SK-N-SH (cell line): ENCODE measurements at regions not wholly inside any gene's neighbourhood (a gene's known extent, or its start where the extent isn't known, plus 50 kb on each side); places are given as distances from the start of the nearest gene placed in this dataset.

ENCODE experiments used
- CTCF ChIA-PET: fragments of 300-600, 350-600 bp; formaldehyde crosslinking; extraction: SDS; loops from one replicate; lab custom pipeline; 2021; lab: Yijun Ruan, JAX
- POLR2A ChIA-PET: fragments of 350-600 bp; sonication (Branson Sonifier 250); formaldehyde crosslinking; extraction: SDS; loops from one replicate; lab custom pipeline; 2020; ENCODE audit warnings: antibody characterized with exemption, inconsistent platforms; lab: Yijun Ruan, JAX
- DNase-seq: peaks from one replicate; pipeline ENCODE4 v3.0.0; 2012
- H2AFZ ChIP-seq: fragments of 200-600 bp; sonication (generic); 2 replicates; pipeline ENCODE4 v1.8.1; 2016; ENCODE audit warnings: antibody characterized with exemption, mild to moderate bottlenecking, low read depth
- H3F3A ChIP-seq: fragments of 200-600 bp; sonication (generic); replicated peaks from 2 replicates; pipeline ENCODE3; 2016; ENCODE audit warnings: antibody characterized with exemption, mild to moderate bottlenecking; ENCODE audit not compliant: insufficient read depth
- H3K27ac ChIP-seq, 2 experiments: fragments of 200-500 bp in 1 of 2; fragments of 200-600 bp in 1 of 2; sonication (Bioruptor generic) in 1 of 2; sonication (generic), shearing (Covaris generic) in 1 of 2; 2 replicates each; pipeline versions ENCODE4 v1.5.1 to v1.6.1; 2014 to 2016; ENCODE audit warnings: low read depth in 2 of 2, inconsistent platforms in 1 of 2, low read length in 1 of 2, mild to moderate bottlenecking in 1 of 2, mixed read lengths in 1 of 2
- H3K27me3 ChIP-seq: fragments of 200-600 bp; sonication (generic), shearing (Covaris generic); 2 replicates; pipeline ENCODE4 v1.6.1; 2016; ENCODE audit warnings: mixed run types; ENCODE audit not compliant: insufficient read depth
- H3K36me3 ChIP-seq, 2 experiments: fragments of 200-500 bp in 1 of 2; fragments of 200-600 bp in 1 of 2; sonication (Bioruptor generic) in 1 of 2; sonication (generic) in 1 of 2; replicated peaks in 1 of 2; 2 replicates each; pipeline versions ENCODE3 to v1.5.1; 2014 to 2016; ENCODE audit warnings: low read length in 1 of 2, mild to moderate bottlenecking in 1 of 2; ENCODE audit not compliant: insufficient read depth in 2 of 2, control insufficient read depth in 1 of 2
- H3K4me1 ChIP-seq, 2 experiments: fragments of 200-500 bp in 1 of 2; fragments of 200-600 bp in 1 of 2; sonication (Bioruptor generic) in 1 of 2; sonication (generic), shearing (Covaris generic) in 1 of 2; 2 replicates each; pipeline versions ENCODE4 v1.5.1 to v1.6.1; 2014 to 2016; ENCODE audit warnings: low read depth in 1 of 2, low read length in 1 of 2, mixed run types in 1 of 2; ENCODE audit not compliant: insufficient read depth in 2 of 2, control insufficient read depth in 1 of 2
- H3K4me2 ChIP-seq: fragments of 200-600 bp; sonication (generic), shearing (Covaris generic); 2 replicates; pipeline ENCODE4 v1.6.1; 2017; ENCODE audit warnings: mixed run types
- H3K4me3 ChIP-seq, 2 experiments: fragments of 200-500 bp in 1 of 2; fragments of 200-600 bp in 1 of 2; sonication (Bioruptor generic) in 1 of 2; sonication (generic), shearing (Covaris generic) in 1 of 2; 2 replicates each; pipeline versions ENCODE4 v1.5.1 to v1.8.1; 2014 to 2016; ENCODE audit warnings: low read depth in 2 of 2, inconsistent platforms in 1 of 2, low read length in 1 of 2, mild to moderate bottlenecking in 1 of 2, mixed read lengths in 1 of 2, moderate library complexity in 1 of 2
- H3K79me2 ChIP-seq: fragments of 200-600 bp; sonication (generic); 2 replicates; pipeline ENCODE4 v1.8.1; 2017; ENCODE audit warnings: mild to moderate bottlenecking; ENCODE audit not compliant: insufficient read depth
- H3K9ac ChIP-seq: fragments of 200-600 bp; sonication (generic); 2 replicates; pipeline ENCODE4 v1.6.1; 2017; ENCODE audit warnings: mixed run types
- H3K9me2 ChIP-seq: fragments of 200-600 bp; sonication (generic); 2 replicates; pipeline ENCODE4 v1.6.1; 2017; ENCODE audit warnings: mixed run types
- H3K9me3 ChIP-seq: fragments of 200-600 bp; sonication (generic); 2 replicates; pipeline ENCODE4 v1.6.1; 2017; ENCODE audit warnings: mixed run types, mild to moderate bottlenecking, moderate library complexity
- H4K20me1 ChIP-seq: fragments of 200-600 bp; sonication (generic); 2 replicates; pipeline ENCODE4 v1.6.1; 2017; ENCODE audit warnings: mild to moderate bottlenecking, mixed run types; ENCODE audit not compliant: insufficient read depth
- CHD2 ChIP-seq: fragments of 150-350 bp; IDR thresholded peaks from 2 replicates; pipeline ENCODE4 v1.6.1; 2018; ENCODE audit warnings: low read length; ENCODE audit not compliant: partially characterized antibody
- EP300 ChIP-seq, 2 experiments: IDR thresholded peaks; 2 replicates each; pipeline versions ENCODE4 v1.4.0 to v1.6.1; 2012; ENCODE audit warnings: borderline replicate concordance in 1 of 2, low read depth in 1 of 2, low read length in 1 of 2
- EZH2phosphoT487 ChIP-seq: fragments of 200-600 bp; sonication (generic); IDR thresholded peaks from 2 replicates; pipeline ENCODE4 v1.6.1; 2017; ENCODE audit warnings: low read depth, mixed run types, mild to moderate bottlenecking, antibody characterized with exemption, moderate library complexity, borderline replicate concordance
- FOXJ3 ChIP-seq: sonication (generic); formaldehyde crosslinking; IDR thresholded peaks from 2 replicates; pipeline ENCODE4 v1.5.1; 2020; ENCODE audit warnings: mild to moderate bottlenecking, missing genetic modification reagents
- FOXM1 ChIP-seq: IDR thresholded peaks from 2 replicates; pipeline ENCODE4 v1.4.0; 2012; ENCODE audit warnings: low read depth, mild to moderate bottlenecking
- GATA2 ChIP-seq: sonication (generic); formaldehyde crosslinking; IDR thresholded peaks from 2 replicates; pipeline ENCODE4 v1.5.0; 2020; ENCODE audit warnings: mild to moderate bottlenecking, missing genetic modification reagents
- JUND ChIP-seq: IDR thresholded peaks from 2 replicates; pipeline ENCODE4 v1.4.0; 2012
- MEF2A ChIP-seq: IDR thresholded peaks from 2 replicates; pipeline ENCODE4 v1.4.0; 2012; ENCODE audit warnings: low read depth, borderline replicate concordance
- NFIC ChIP-seq: IDR thresholded peaks from 2 replicates; pipeline ENCODE4 v1.4.0; 2012; ENCODE audit warnings: borderline replicate concordance
- NRF1 ChIP-seq: IDR thresholded peaks from 2 replicates; pipeline ENCODE4 v1.6.1; 2012; ENCODE audit warnings: low read depth, mild to moderate bottlenecking, low read length
- RFX5 ChIP-seq: IDR thresholded peaks from 2 replicates; pipeline ENCODE4 v1.6.1; 2012; ENCODE audit warnings: mild to moderate bottlenecking, improper control_type of control experiment, low read length
- SIN3A ChIP-seq: IDR thresholded peaks from 2 replicates; pipeline ENCODE4 v1.6.1; 2012; ENCODE audit warnings: low read depth, mild to moderate bottlenecking, low read length, moderate library complexity, borderline replicate concordance
- SMC3 ChIP-seq: IDR thresholded peaks from 2 replicates; pipeline ENCODE4 v1.6.1; 2012; ENCODE audit warnings: low read depth, low read length, improper control_type of control experiment
- TAF1 ChIP-seq: IDR thresholded peaks from 2 replicates; pipeline ENCODE4 v1.6.1; 2012; ENCODE audit warnings: low read depth, mild to moderate bottlenecking, low read length, moderate library complexity, borderline replicate concordance
- WGBS: methylation state at CpG from one replicate; pipeline ENCODE4 v1.1.6; 2017; ENCODE audit warnings: low lambda C conversion rate; 5-methylcytosine and 5-hydroxymethylcytosine counted together
- TF ChIP-seq, protein P1 (sequence below): IDR thresholded peaks from 2 replicates; pipeline ENCODE4 v1.6.1; 2012; ENCODE audit warnings: mild to moderate bottlenecking, low read depth, low read length, moderate library complexity
- TF ChIP-seq, protein P2 (sequence below): IDR thresholded peaks from 2 replicates; pipeline ENCODE4 v1.4.0; 2012; ENCODE audit warnings: low read depth, borderline replicate concordance
- TF ChIP-seq, protein P3 (sequence below): IDR thresholded peaks from 2 replicates; pipeline ENCODE4 v1.4.0; 2012; ENCODE audit warnings: low read depth
- TF ChIP-seq, protein P4 (sequence below): fragments of 150-350 bp; IDR thresholded peaks from 2 replicates; pipeline ENCODE4 v1.6.1; 2017; ENCODE audit warnings: antibody characterized with exemption, low read length, low read depth, borderline replicate concordance
- TF ChIP-seq, protein P5 (sequence below): IDR thresholded peaks from 2 replicates; pipeline ENCODE4; 2012

DNA sequence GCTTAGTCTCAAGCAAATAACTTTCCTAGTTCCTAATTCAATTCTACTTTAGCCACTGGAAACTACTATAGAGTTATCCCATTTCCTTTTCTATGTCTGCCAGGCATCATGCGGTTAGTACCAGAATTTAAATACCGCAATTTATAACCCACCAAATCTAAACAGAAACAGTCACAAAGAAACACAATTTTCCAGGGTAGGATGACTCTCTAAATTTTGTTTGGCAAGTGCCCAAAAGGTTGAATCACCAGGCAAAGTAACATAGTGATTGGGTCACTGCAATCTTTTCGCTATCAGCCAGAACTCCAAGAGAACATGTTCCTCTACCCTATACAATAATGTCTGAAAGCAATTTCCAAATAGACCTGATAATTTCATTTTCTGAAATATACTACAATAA, 240.2 kb upstream of the GRIA3 start (continued):
- TF ChIP-seq, protein P1, sequence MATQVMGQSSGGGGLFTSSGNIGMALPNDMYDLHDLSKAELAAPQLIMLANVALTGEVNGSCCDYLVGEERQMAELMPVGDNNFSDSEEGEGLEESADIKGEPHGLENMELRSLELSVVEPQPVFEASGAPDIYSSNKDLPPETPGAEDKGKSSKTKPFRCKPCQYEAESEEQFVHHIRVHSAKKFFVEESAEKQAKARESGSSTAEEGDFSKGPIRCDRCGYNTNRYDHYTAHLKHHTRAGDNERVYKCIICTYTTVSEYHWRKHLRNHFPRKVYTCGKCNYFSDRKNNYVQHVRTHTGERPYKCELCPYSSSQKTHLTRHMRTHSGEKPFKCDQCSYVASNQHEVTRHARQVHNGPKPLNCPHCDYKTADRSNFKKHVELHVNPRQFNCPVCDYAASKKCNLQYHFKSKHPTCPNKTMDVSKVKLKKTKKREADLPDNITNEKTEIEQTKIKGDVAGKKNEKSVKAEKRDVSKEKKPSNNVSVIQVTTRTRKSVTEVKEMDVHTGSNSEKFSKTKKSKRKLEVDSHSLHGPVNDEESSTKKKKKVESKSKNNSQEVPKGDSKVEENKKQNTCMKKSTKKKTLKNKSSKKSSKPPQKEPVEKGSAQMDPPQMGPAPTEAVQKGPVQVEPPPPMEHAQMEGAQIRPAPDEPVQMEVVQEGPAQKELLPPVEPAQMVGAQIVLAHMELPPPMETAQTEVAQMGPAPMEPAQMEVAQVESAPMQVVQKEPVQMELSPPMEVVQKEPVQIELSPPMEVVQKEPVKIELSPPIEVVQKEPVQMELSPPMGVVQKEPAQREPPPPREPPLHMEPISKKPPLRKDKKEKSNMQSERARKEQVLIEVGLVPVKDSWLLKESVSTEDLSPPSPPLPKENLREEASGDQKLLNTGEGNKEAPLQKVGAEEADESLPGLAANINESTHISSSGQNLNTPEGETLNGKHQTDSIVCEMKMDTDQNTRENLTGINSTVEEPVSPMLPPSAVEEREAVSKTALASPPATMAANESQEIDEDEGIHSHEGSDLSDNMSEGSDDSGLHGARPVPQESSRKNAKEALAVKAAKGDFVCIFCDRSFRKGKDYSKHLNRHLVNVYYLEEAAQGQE = no peak
- TF ChIP-seq FOXM1 (no peak), JUND (no peak), RFX5 (no peak), SIN3A (no peak), GATA2 (no peak), EP300 (IDR thresholded peaks at IDR 0.05; ENCODE audit: borderline replicate concordance in 1 of 2, low read depth in 1 of 2, low read length in 1 of 2) (no peak), TAF1 (no peak), FOXJ3 (CRISPR knock-in tag) (no peak), MEF2A (no peak)

DNA sequence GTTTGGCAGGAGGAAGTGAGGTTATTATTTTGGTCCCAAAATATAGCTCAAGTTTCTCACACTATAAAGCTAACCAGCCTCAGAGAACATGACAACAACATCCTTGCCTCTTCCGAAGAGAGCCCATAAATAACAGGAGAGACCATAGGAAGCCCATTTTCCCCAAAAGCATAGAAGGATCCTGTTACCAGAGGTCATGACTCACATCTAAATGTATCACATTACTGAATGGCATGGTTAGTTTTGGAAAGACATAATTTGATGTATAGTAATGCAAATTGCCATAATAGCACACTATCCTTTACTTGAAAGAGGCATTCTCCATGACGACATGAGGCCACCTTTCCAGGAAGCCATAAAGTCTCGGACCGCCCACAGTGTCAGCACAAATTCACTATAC, 238.8 kb upstream of the GRIA3 start:
- no peaks in the 10 kb centered on the region for H3K4me1 ChIP-seq
- H4K20me1 ChIP-seq = no peaks in the 10 kb centered on the region
- WGBS = 32% methylated on average over 4 of the region's 4 CpGs
- H3K9me3 ChIP-seq = no peaks in the 10 kb centered on the region
- no peak for DNase-seq
- no peak overlapping the region for H3K9ac ChIP-seq
- H3K9me2 ChIP-seq = no peaks in the 10 kb centered on the region
- no peaks in the 10 kb centered on the region for H3K27me3 ChIP-seq
- no peaks in the 10 kb centered on the region for H3F3A ChIP-seq
- no peak overlapping the region for H3K4me2 ChIP-seq
- H3K27ac ChIP-seq = no peak overlapping the region
- CTCF ChIA-PET = no interaction called here
- POLR2A ChIA-PET = no interaction called here
- no peak overlapping the region for H3K4me3 ChIP-seq
- H2AFZ ChIP-seq = no peak overlapping the region
- H3K79me2 ChIP-seq = no peaks in the 10 kb centered on the region
- no peaks in the 10 kb centered on the region for H3K36me3 ChIP-seq
- TF ChIP-seq, protein P2, sequence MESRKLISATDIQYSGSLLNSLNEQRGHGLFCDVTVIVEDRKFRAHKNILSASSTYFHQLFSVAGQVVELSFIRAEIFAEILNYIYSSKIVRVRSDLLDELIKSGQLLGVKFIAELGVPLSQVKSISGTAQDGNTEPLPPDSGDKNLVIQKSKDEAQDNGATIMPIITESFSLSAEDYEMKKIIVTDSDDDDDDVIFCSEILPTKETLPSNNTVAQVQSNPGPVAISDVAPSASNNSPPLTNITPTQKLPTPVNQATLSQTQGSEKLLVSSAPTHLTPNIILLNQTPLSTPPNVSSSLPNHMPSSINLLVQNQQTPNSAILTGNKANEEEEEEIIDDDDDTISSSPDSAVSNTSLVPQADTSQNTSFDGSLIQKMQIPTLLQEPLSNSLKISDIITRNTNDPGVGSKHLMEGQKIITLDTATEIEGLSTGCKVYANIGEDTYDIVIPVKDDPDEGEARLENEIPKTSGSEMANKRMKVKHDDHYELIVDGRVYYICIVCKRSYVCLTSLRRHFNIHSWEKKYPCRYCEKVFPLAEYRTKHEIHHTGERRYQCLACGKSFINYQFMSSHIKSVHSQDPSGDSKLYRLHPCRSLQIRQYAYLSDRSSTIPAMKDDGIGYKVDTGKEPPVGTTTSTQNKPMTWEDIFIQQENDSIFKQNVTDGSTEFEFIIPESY = no peak
- TF ChIP-seq, protein P3, sequence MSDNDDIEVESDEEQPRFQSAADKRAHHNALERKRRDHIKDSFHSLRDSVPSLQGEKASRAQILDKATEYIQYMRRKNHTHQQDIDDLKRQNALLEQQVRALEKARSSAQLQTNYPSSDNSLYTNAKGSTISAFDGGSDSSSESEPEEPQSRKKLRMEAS = no peak
- TF ChIP-seq EZH2phosphoT487 = no peak
- no peak for TF ChIP-seq SIN3A
- TF ChIP-seq CHD2 = no peak
- TF ChIP-seq EP300 (IDR thresholded peaks at IDR 0.05; ENCODE audit: borderline replicate concordance in 1 of 2, low read depth in 1 of 2, low read length in 1 of 2) = no peak
- TF ChIP-seq, protein P4, sequence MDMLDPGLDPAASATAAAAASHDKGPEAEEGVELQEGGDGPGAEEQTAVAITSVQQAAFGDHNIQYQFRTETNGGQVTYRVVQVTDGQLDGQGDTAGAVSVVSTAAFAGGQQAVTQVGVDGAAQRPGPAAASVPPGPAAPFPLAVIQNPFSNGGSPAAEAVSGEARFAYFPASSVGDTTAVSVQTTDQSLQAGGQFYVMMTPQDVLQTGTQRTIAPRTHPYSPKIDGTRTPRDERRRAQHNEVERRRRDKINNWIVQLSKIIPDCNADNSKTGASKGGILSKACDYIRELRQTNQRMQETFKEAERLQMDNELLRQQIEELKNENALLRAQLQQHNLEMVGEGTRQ = no peak
- TF ChIP-seq NRF1 = no peak
- TF ChIP-seq TAF1 = no peak
- TF ChIP-seq NFIC = no peak
- TF ChIP-seq, protein P5, sequence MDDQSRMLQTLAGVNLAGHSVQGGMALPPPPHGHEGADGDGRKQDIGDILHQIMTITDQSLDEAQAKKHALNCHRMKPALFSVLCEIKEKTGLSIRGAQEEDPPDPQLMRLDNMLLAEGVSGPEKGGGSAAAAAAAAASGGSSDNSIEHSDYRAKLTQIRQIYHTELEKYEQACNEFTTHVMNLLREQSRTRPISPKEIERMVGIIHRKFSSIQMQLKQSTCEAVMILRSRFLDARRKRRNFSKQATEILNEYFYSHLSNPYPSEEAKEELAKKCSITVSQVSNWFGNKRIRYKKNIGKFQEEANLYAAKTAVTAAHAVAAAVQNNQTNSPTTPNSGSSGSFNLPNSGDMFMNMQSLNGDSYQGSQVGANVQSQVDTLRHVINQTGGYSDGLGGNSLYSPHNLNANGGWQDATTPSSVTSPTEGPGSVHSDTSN = no peak
- TF ChIP-seq, protein P1 = no peak
- TF ChIP-seq JUND = no peak
- no peak for TF ChIP-seq GATA2
- TF ChIP-seq SMC3 = no peak
